ENCODE measurements at regions not wholly inside any gene's neighbourhood (a gene's known extent, or its start where the extent isn't known, plus 50 kb on each side); places are given as distances from the start of the nearest gene placed in this dataset.

- Histone ChIP-seq H3K9ac (ENCODE audit: low read length) (no peak overlapping the region), H3K27me3 (ENCODE audit: insufficient read depth, low read depth, low read length) (peaks cover under 1% of the 10 kb centered on the region), H3K4me3 (ENCODE audit: low read length) (no peak overlapping the region), H4K20me1 (ENCODE audit: insufficient read depth) (no peaks in the 10 kb centered on the region), H3K27ac (ENCODE audit: low read length) (no peak overlapping the region), H3F3A (ENCODE audit: insufficient read depth, low read length, poor library complexity, severe bottlenecking) (no peaks in the 10 kb centered on the region), H3K9me2 (ENCODE audit: insufficient read depth, low read length) (no peaks in the 10 kb centered on the region), H3K4me2 (ENCODE audit: low read length) (no peak overlapping the region), H2AFZ (ENCODE audit: low read depth, low read length) (no peak overlapping the region), H3K9me3 (ENCODE audit: low read length) (no peaks in the 10 kb centered on the region), H3K36me3 (ENCODE audit: insufficient read depth, low read length) (no peaks in the 10 kb centered on the region), H3K79me2 (replicated peaks; ENCODE audit: insufficient read depth, low read length) (no peaks in the 10 kb centered on the region)
- no peak for TF ChIP-seq EP300 (conservative IDR thresholded peaks at IDR 0.05; ENCODE audit: poor library complexity, severe bottlenecking)
- TF ChIP-seq POLR2AphosphoS5 (IDR thresholded peaks at IDR 0.05), result no peak
- no peak for TF ChIP-seq SMC3 (conservative IDR thresholded peaks at IDR 0.05; ENCODE audit: poor library complexity)
- TF ChIP-seq TAF1 (IDR thresholded peaks at IDR 0.05; ENCODE audit: low read depth), result no peak
- no peak for TF ChIP-seq REST (IDR thresholded peaks at IDR 0.05; ENCODE audit: borderline replicate concordance)
- TF ChIP-seq EZH2 (IDR thresholded peaks at IDR 0.05; ENCODE audit: borderline replicate concordance, insufficient read depth, low read length, poor library complexity, severe bottlenecking), result no peak
Measured at GRCh38 chr5:142499591-142500226, 174.9 kb upstream of the SPRY4 start.

- no peaks in the 10 kb centered on the region for H3K9me2 ChIP-seq (ENCODE audit: insufficient read depth, low read length)
- no peak for TF ChIP-seq SMC3 (conservative IDR thresholded peaks at IDR 0.05; ENCODE audit: poor library complexity)
- TF ChIP-seq MXI1 (conservative IDR thresholded peaks at IDR 0.05; ENCODE audit: poor library complexity, severe bottlenecking), result no peak
- H3F3A ChIP-seq (ENCODE audit: insufficient read depth, low read length, poor library complexity, severe bottlenecking), result no peaks in the 10 kb centered on the region
- H3K4me3 ChIP-seq (ENCODE audit: low read length), result no peak overlapping the region
- H3K79me2 ChIP-seq (replicated peaks; ENCODE audit: insufficient read depth, low read length), result no peaks in the 10 kb centered on the region
- no peaks in the 10 kb centered on the region for H3K9me3 ChIP-seq (ENCODE audit: low read length)
- no peaks in the 10 kb centered on the region for H3K36me3 ChIP-seq (ENCODE audit: insufficient read depth, low read length)
- H3K9ac ChIP-seq (ENCODE audit: low read length), result no peak overlapping the region
- no peaks in the 10 kb centered on the region for H4K20me1 ChIP-seq (ENCODE audit: insufficient read depth)
- H2AFZ ChIP-seq (ENCODE audit: low read depth, low read length), result no peak overlapping the region
- peaks cover 11% of the 10 kb centered on the region for H3K27me3 ChIP-seq (ENCODE audit: insufficient read depth, low read depth, low read length)
- no peak overlapping the region for H3K4me2 ChIP-seq (ENCODE audit: low read length)
- H3K27ac ChIP-seq (ENCODE audit: low read length), result no peak overlapping the region
Measured at GRCh38 chr5:142498298-142498697, 173.5 kb upstream of the SPRY4 start.

GRCh38 chr5:142495531-142495930, 170.7 kb upstream of the SPRY4 start:
- H3K9me2 ChIP-seq (ENCODE audit: insufficient read depth, low read length), result no peaks in the 10 kb centered on the region
- no peak overlapping the region for H3K4me3 ChIP-seq (ENCODE audit: low read length)
- H3K36me3 ChIP-seq (ENCODE audit: insufficient read depth, low read length), result no peaks in the 10 kb centered on the region
- H3K27ac ChIP-seq (ENCODE audit: low read length), result no peak overlapping the region
- H3K4me2 ChIP-seq (ENCODE audit: low read length), result no peak overlapping the region
- TF ChIP-seq MXI1 (conservative IDR thresholded peaks at IDR 0.05; ENCODE audit: poor library complexity, severe bottlenecking) (no peak), REST (IDR thresholded peaks at IDR 0.05; ENCODE audit: borderline replicate concordance) (no peak), SMC3 (conservative IDR thresholded peaks at IDR 0.05; ENCODE audit: poor library complexity) (no peak), EZH2 (IDR thresholded peaks at IDR 0.05; ENCODE audit: borderline replicate concordance, insufficient read depth, low read length, poor library complexity, severe bottlenecking) (no peak), EP300 (conservative IDR thresholded peaks at IDR 0.05; ENCODE audit: poor library complexity, severe bottlenecking) (no peak), POLR2AphosphoS5 (IDR thresholded peaks at IDR 0.05) (no peak), CTCF (IDR thresholded peaks at IDR 0.05; ENCODE audit: poor library complexity, severe bottlenecking) (no peak), TAF1 (IDR thresholded peaks at IDR 0.05; ENCODE audit: low read depth) (no peak)
- no peaks in the 10 kb centered on the region for H3K9me3 ChIP-seq (ENCODE audit: low read length)
- H3K9ac ChIP-seq (ENCODE audit: low read length), result no peak overlapping the region
- no peaks in the 10 kb centered on the region for H3K79me2 ChIP-seq (replicated peaks; ENCODE audit: insufficient read depth, low read length)
- no peak overlapping the region for H2AFZ ChIP-seq (ENCODE audit: low read depth, low read length)
- peaks cover 15% of the 10 kb centered on the region for H3K27me3 ChIP-seq (ENCODE audit: insufficient read depth, low read depth, low read length)
- no peaks in the 10 kb centered on the region for H4K20me1 ChIP-seq (ENCODE audit: insufficient read depth)
- H3F3A ChIP-seq (ENCODE audit: insufficient read depth, low read length, poor library complexity, severe bottlenecking), result no peaks in the 10 kb centered on the region

Measured in neural cell (in vitro differentiated cells).